ENCODE measurements at regions not wholly inside any gene's neighbourhood (a gene's known extent, or its start where the extent isn't known, plus 50 kb on each side); places are given as distances from the start of the nearest gene placed in this dataset.

GRCh38 chr13:109394311-109394988 lies 391.9 kb downstream of the IRS2 start:
- ATAC-seq (ENCODE audit: low FRiP score) (no peak), DNase-seq (ENCODE audit: low spot score) (no peak)
- TF ChIP-seq CTCF (IDR thresholded peaks at IDR 0.05): no peak

- no peak for TF ChIP-seq CTCF (IDR thresholded peaks at IDR 0.05)
- ATAC-seq (ENCODE audit: low FRiP score) (no peak), DNase-seq (ENCODE audit: low spot score) (no peak)
Measured at GRCh38 chr13:109393045-109393444, 393.3 kb downstream of the IRS2 start.

GRCh38 chr13:109390391-109390790 lies 396.0 kb downstream of the IRS2 start:
- ATAC-seq (ENCODE audit: low FRiP score): no peak
- no peak for TF ChIP-seq CTCF (IDR thresholded peaks at IDR 0.05)

GRCh38 chr13:109389892-109390345 lies 396.5 kb downstream of the IRS2 start:
- TF ChIP-seq CTCF (IDR thresholded peaks at IDR 0.05): no peak
- no peak for DNase-seq (ENCODE audit: low spot score)
- ATAC-seq (ENCODE audit: low FRiP score): peak; percentile 39

More at GRCh38 chr13:109390391-109390790, 396.0 kb downstream of the IRS2 start:
- DNase-seq (ENCODE audit: low spot score): no peak

GRCh38 chr13:109389456-109389855 lies 396.9 kb downstream of the IRS2 start:
- DNase-seq (ENCODE audit: low spot score) (no peak), ATAC-seq (ENCODE audit: low FRiP score) (no peak)
- TF ChIP-seq CTCF (IDR thresholded peaks at IDR 0.05): no peak

- no peak for DNase-seq (ENCODE audit: low spot score)
- no peak for ATAC-seq (ENCODE audit: low FRiP score)
- TF ChIP-seq CTCF (IDR thresholded peaks at IDR 0.05): no peak
Measured at GRCh38 chr13:109387471-109387870, 398.9 kb downstream of the IRS2 start.

- no peak for DNase-seq (ENCODE audit: low spot score)
- no peak for ATAC-seq (ENCODE audit: low FRiP score)
- no peak for TF ChIP-seq CTCF (IDR thresholded peaks at IDR 0.05)
Measured at GRCh38 chr13:109385242-109385560, 401.2 kb downstream of the IRS2 start.
